Activated T-helper 1 cell treated with anti-CD3 and anti-CD28 coated beads, Interleukin-12 subunit alpha, Interleukin-12 subunit beta, Interleukin-2, Interleukin-4 antibody, amounts not matched to agents 30 ng/mL and 10 ng/mL and 1 ng/mL, durations not matched to agents 14 hours and 24 hours and 36 hours (primary cell): ENCODE measurements at regions not wholly inside any gene's neighbourhood (a gene's known extent, or its start where the extent isn't known, plus 50 kb on each side); places are given as distances from the start of the nearest gene placed in this dataset.
"Not testable (repeated sequence)": the region's sequence is repeated elsewhere in the genome, so short reads cannot be mapped to it uniquely, and the experiment has no call there.

Experiments used
- DNase-seq: peaks from one replicate; pipeline ENCODE4 v3.0.0; 2021; ENCODE audit warnings: low spot score
- H3K27ac Mint-ChIP-seq: one replicate; pipeline ENCODE4 v1.8.0; 2021; ENCODE audit warnings: mild to moderate bottlenecking, mixed read lengths
- H3K27me3 Mint-ChIP-seq: one replicate; pipeline ENCODE4 v1.8.0; 2022; ENCODE audit warnings: mild to moderate bottlenecking, moderate library complexity, mixed read lengths; ENCODE audit not compliant: insufficient read depth
- H3K36me3 Mint-ChIP-seq: one replicate; pipeline ENCODE4 v1.8.0; 2021; ENCODE audit warnings: low read depth, mixed read lengths
- H3K4me1 Mint-ChIP-seq: one replicate; pipeline ENCODE4 v1.8.0; 2021; ENCODE audit warnings: low read depth, mixed read lengths
- H3K4me3 Mint-ChIP-seq: one replicate; pipeline ENCODE4 v1.8.0; 2021; ENCODE audit warnings: mild to moderate bottlenecking, moderate library complexity, mixed read lengths
- H3K9me3 Mint-ChIP-seq: one replicate; pipeline ENCODE4 v1.8.0; 2021; ENCODE audit warnings: mixed read lengths
- intact Hi-C: fragments of 100-400 bp; cut with micrococcal nuclease; formaldehyde crosslinking; loops from one replicate; pipeline ENCODE4 v1.15.1; 2024

DNA sequence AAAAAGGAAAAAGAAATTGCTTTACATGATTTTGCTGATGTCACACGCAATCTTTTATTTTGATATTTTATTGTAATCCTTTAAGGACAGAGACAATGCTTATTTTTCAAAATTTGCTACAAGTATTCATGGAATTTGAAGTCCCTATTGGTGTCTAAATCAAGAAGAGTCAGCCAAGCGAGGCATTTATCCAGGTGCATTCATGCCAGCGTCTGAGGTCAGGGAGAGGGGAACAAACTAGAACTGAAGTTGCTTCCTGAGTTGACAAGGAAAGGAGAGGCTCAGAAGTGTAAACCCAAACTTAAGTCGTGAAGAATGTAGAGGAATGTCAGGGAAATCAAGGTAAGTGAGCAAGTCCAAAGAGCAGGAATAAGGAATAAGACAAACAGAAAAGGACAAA lies 83.0 kb upstream of the GNAQ start:
- DNase-seq = no peak
- intact Hi-C loops = no loop called here
- Mint-ChIP-seq H3K9me3 (peaks cover 20% of the 10 kb centered on the region), H3K4me1 (peaks cover 19% of the 10 kb centered on the region), H3K4me3 (no peak overlapping the region), H3K36me3 (peaks cover 10% of the 10 kb centered on the region), H3K27ac (no peak overlapping the region), H3K27me3 (no peaks in the 10 kb centered on the region)

DNA sequence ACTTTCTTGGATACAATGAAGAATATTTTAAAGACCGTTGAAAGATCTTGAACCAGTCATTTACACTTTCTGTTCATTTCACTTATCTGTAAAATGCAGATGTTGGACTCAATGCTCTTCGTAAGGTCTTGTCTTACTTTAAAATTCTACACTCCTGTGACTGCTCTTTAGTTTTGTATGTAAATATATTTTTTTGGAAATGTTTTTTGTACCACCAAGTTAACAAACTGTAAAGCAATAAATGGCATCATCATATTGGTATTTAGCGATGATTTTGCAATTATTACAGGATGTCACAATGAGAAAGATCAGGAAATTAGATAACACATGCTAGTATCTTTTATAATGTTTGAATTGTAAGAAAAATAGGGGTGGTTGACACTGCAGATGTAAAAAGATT lies 80.8 kb upstream of the GNAQ start:
- Mint-ChIP-seq H3K27me3 (no peaks in the 10 kb centered on the region), H3K36me3 (peaks cover 16% of the 10 kb centered on the region), H3K27ac (no peak overlapping the region), H3K4me3 (no peak overlapping the region), H3K4me1 (peaks cover 4% of the 10 kb centered on the region), H3K9me3 (peaks cover 28% of the 10 kb centered on the region)
- intact Hi-C loops = no loop called here
- no peak for DNase-seq

- Mint-ChIP-seq H3K9me3 (peaks cover 32% of the 10 kb centered on the region), H3K27me3 (no peaks in the 10 kb centered on the region), H3K4me1 (peaks cover 8% of the 10 kb centered on the region), H3K36me3 (peaks cover 17% of the 10 kb centered on the region), H3K4me3 (no peak overlapping the region), H3K27ac (no peak overlapping the region)
- intact Hi-C loops = no loop called here
- no peak for DNase-seq
Measured at GRCh38 chr9:78112004-78112403, 80.4 kb upstream of the GNAQ start.

- intact Hi-C loops = no loop called here
- Mint-ChIP-seq H3K4me3 (no peak overlapping the region), H3K36me3 (peaks cover 19% of the 10 kb centered on the region), H3K27me3 (no peaks in the 10 kb centered on the region), H3K27ac (no peak overlapping the region), H3K4me1 (peaks cover 36% of the 10 kb centered on the region), H3K9me3 (peaks cover 39% of the 10 kb centered on the region)
- DNase-seq = no peak
Measured at GRCh38 chr9:78109075-78109474, 77.5 kb upstream of the GNAQ start.

DNA sequence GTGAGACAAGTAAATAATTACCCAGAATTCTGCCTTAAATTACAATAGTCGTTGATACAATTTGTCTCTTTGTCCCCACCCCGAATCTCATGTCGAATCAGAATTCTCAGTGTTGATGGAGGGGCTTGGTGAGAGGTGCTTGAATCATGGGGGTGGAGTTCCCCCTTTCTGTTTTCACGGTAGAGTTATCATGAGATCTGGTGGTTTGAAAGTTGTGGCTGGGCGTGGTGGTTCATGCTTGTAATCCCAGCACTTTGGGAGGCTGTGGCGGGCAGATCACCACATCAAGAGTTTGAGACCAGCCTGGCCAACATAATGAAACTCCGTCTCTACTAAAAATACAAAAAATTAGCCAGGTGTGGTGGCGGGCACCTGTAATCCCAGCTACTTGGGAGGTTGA lies 75.0 kb upstream of the GNAQ start:
- peaks cover 45% of the 10 kb centered on the region for H3K4me1 Mint-ChIP-seq
- H3K27ac Mint-ChIP-seq, H3K4me3 Mint-ChIP-seq, H3K27me3 Mint-ChIP-seq, intact Hi-C loops: not testable (repeated sequence)
- peaks cover 13% of the 10 kb centered on the region for H3K36me3 Mint-ChIP-seq
- peak; percentile 17 for DNase-seq
- peaks cover 25% of the 10 kb centered on the region for H3K9me3 Mint-ChIP-seq

GRCh38 chr9:78103971-78104433 lies 72.4 kb upstream of the GNAQ start:
- peaks cover 8% of the 10 kb centered on the region for H3K36me3 Mint-ChIP-seq
- H3K27ac Mint-ChIP-seq = peak overlapping the region; percentile 25
- DNase-seq = peak; percentile 45
- H3K4me1 Mint-ChIP-seq = peaks cover 45% of the 10 kb centered on the region
- intact Hi-C loops = loop anchor here (1.0 to 5.0 kb wide), 3 partner anchors 15 to 627 kb away; no protein-coding TSS in a partner anchor
- H3K9me3 Mint-ChIP-seq = peaks cover 13% of the 10 kb centered on the region
- peaks cover 2% of the 10 kb centered on the region for H3K27me3 Mint-ChIP-seq
- peak overlapping the region; percentile 11 for H3K4me3 Mint-ChIP-seq

DNA sequence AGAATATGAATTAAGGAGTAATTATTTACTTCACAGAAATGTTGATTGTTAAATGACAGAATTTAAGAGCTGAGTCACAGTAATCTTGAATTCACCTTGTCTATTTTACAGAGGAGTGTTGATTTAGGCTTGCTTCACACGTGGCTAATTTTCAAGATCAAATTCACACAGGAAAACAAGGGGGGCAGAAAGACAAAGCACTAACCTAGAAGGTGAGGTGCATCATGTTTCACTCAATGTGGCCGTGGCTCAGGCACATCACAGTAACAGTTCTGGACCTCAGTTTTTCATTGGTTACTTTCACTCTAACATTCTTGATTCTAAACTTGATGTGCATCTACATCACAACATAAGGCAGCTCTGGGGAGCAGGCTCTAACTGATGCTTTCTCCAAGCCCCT lies 69.6 kb upstream of the GNAQ start:
- H3K4me3 Mint-ChIP-seq = no peak overlapping the region
- peaks cover 2% of the 10 kb centered on the region for H3K27me3 Mint-ChIP-seq
- peaks cover 40% of the 10 kb centered on the region for H3K4me1 Mint-ChIP-seq
- peaks cover 1% of the 10 kb centered on the region for H3K9me3 Mint-ChIP-seq
- intact Hi-C loops = loop anchor here (5.0 kb wide), 1 partner anchor 624 kb away; no protein-coding TSS in a partner anchor
- peaks cover 3% of the 10 kb centered on the region for H3K36me3 Mint-ChIP-seq
- DNase-seq = no peak
- H3K27ac Mint-ChIP-seq = no peak overlapping the region

- no peak for DNase-seq
- peaks cover 10% of the 10 kb centered on the region for H3K4me1 Mint-ChIP-seq
- no peaks in the 10 kb centered on the region for H3K9me3 Mint-ChIP-seq
- peaks cover 2% of the 10 kb centered on the region for H3K27me3 Mint-ChIP-seq
- H3K4me3 Mint-ChIP-seq = no peak overlapping the region
- H3K36me3 Mint-ChIP-seq = no peaks in the 10 kb centered on the region
- intact Hi-C loops = no loop called here
- H3K27ac Mint-ChIP-seq = no peak overlapping the region
Measured at GRCh38 chr9:78097541-78097940, 65.9 kb upstream of the GNAQ start.

DNA sequence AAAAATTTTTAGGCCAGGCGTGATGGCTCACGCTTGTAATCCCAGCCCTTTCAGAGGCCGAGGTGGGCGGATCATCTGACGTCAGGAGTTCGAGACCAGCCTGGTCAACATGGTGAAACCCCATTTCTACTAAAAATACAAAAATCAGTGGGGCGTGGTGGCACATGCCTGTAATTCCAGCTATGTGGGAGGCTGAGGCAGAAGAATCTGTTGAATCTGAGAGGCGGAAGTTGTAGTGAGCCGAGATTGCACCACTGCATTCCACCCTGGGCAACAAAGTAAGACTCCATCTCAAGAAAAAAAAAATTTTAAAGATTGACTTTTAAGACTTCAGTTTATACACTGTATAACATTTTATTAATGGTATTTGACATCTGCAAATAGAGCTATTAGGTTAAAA lies 60.1 kb upstream of the GNAQ start:
- no peak overlapping the region for H3K4me3 Mint-ChIP-seq
- H3K27ac Mint-ChIP-seq = no peak overlapping the region
- H3K27me3 Mint-ChIP-seq = no peaks in the 10 kb centered on the region
- H3K36me3 Mint-ChIP-seq = no peaks in the 10 kb centered on the region
- intact Hi-C loops = no loop called here
- no peaks in the 10 kb centered on the region for H3K4me1 Mint-ChIP-seq
- no peak for DNase-seq
- H3K9me3 Mint-ChIP-seq = no peaks in the 10 kb centered on the region

DNA sequence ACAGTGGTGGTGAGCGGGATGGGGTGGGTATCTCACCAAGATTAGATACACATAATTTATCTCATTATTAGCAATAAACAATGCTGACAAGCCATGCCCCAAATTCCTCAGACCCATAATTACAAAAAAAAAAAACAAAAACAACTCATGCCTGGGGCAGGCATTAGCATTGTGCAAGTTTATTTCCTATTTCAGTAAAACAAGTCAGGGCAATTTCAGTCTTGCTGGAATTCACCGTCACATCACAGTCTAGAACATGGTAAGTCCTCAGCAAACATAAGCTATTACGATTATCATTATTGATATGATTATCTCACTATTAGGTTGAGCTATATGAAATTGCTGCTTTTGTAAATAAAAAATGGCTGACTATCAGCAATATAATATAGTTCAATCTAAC lies 57.5 kb upstream of the GNAQ start:
- Mint-ChIP-seq H3K36me3 (no peaks in the 10 kb centered on the region), H3K4me3 (no peak overlapping the region), H3K27me3 (peaks cover 2% of the 10 kb centered on the region), H3K9me3 (peaks cover 7% of the 10 kb centered on the region), H3K4me1 (no peaks in the 10 kb centered on the region), H3K27ac (no peak overlapping the region)
- no peak for DNase-seq
- intact Hi-C loops = no loop called here

- DNase-seq, intact Hi-C loops, H3K9me3 Mint-ChIP-seq, H3K36me3 Mint-ChIP-seq, H3K4me3 Mint-ChIP-seq, H3K27ac Mint-ChIP-seq, H3K4me1 Mint-ChIP-seq, H3K27me3 Mint-ChIP-seq: not testable (repeated sequence)
Measured at GRCh38 chr9:78088190-78088589, 56.6 kb upstream of the GNAQ start.
